ENCODE measurements at regions not wholly inside any gene's neighbourhood (a gene's known extent, or its start where the extent isn't known, plus 50 kb on each side); places are given as distances from the start of the nearest gene placed in this dataset.
A peak's percentile ranks its signal among the peaks of the same experiment; 100 is the strongest.

GRCh38 chr3:117611211-117611610 lies 901.6 kb downstream of the TUSC7 start (continued):
- TF ChIP-seq ZBTB33 (IDR thresholded peaks at IDR 0.05; ENCODE audit: borderline replicate concordance, low read depth) (no peak), SIN3A (IDR thresholded peaks at IDR 0.05; ENCODE audit: borderline replicate concordance, low read depth, low read length) (no peak), MEF2A (IDR thresholded peaks at IDR 0.05; ENCODE audit: borderline replicate concordance, low read depth) (no peak), MAX (IDR thresholded peaks at IDR 0.05; ENCODE audit: low read depth) (no peak), TAF1 (IDR thresholded peaks at IDR 0.05; ENCODE audit: borderline replicate concordance, low read depth, low read length) (no peak), YY1 (IDR thresholded peaks at IDR 0.05; ENCODE audit: low read depth) (no peak), FOSL2 (IDR thresholded peaks at IDR 0.05; ENCODE audit: borderline replicate concordance, low read depth) (no peak), TCF12 (IDR thresholded peaks at IDR 0.05) (0 out of 2 replicates have a peak, but pooled peaks have one; percentile 18), USF2 (IDR thresholded peaks at IDR 0.05; ENCODE audit: borderline replicate concordance, low read depth, low read length) (no peak), CTCF (IDR thresholded peaks at IDR 0.05) (no peak), JUND (IDR thresholded peaks at IDR 0.05) (no peak), NRF1 (IDR thresholded peaks at IDR 0.05; ENCODE audit: low read depth, low read length) (no peak)

GRCh38 chr3:117616227-117616626 lies 906.6 kb downstream of the TUSC7 start:
- no peak for TF ChIP-seq GABPA (IDR thresholded peaks at IDR 0.05; ENCODE audit: low read depth)
- TF ChIP-seq CTCF (IDR thresholded peaks at IDR 0.05), result peak; percentile 40
- no peak for DNase-seq
- CTCF ChIA-PET, result interaction anchor here (0.6 kb wide), 1 partner anchor 275 kb away, joined by 3 read pairs; no protein-coding TSS in a partner anchor
- H3K9ac ChIP-seq, result no peak overlapping the region
- no peaks in the 10 kb centered on the region for H3K9me2 ChIP-seq
- no peak overlapping the region for H2AFZ ChIP-seq (ENCODE audit: low read depth)
- no peaks in the 10 kb centered on the region for H3K27me3 ChIP-seq (ENCODE audit: insufficient read depth)
- POLR2A ChIA-PET, result no interaction called here
- H3K27ac ChIP-seq (ENCODE audit: low read depth in 2 of 2, low read length in 1 of 2), result no peak overlapping the region
- H3K36me3 ChIP-seq (replicated peaks in 1 of 2; ENCODE audit: control insufficient read depth in 1 of 2, insufficient read depth in 2 of 2, low read length in 1 of 2), result no peaks in the 10 kb centered on the region
- no peak overlapping the region for H3K4me2 ChIP-seq
- no peaks in the 10 kb centered on the region for H4K20me1 ChIP-seq (ENCODE audit: insufficient read depth)
- H3K79me2 ChIP-seq (ENCODE audit: insufficient read depth), result no peaks in the 10 kb centered on the region
- H3K4me3 ChIP-seq (ENCODE audit: low read depth in 2 of 2, low read length in 1 of 2), result no peak overlapping the region
- H3K4me1 ChIP-seq (ENCODE audit: control insufficient read depth in 1 of 2, insufficient read depth in 2 of 2, low read depth in 1 of 2, low read length in 1 of 2), result peaks cover 0 to 4% of the 10 kb centered on the region in 2 experiments; a peak in 2 of 4 replicates
- H3F3A ChIP-seq (replicated peaks; ENCODE audit: insufficient read depth), result no peaks in the 10 kb centered on the region
- H3K9me3 ChIP-seq, result no peaks in the 10 kb centered on the region
- WGBS (ENCODE audit: low lambda C conversion rate), result 90% methylated on average over 2 of the region's 2 CpGs
